ENCODE measurements at regions not wholly inside any gene's neighbourhood (a gene's known extent, or its start where the extent isn't known, plus 50 kb on each side); places are given as distances from the start of the nearest gene placed in this dataset.
A peak's percentile ranks its signal among the peaks of the same experiment; 100 is the strongest.

GRCh38 chr7:17404006-17404405 is 105.6 kb downstream of the AHR start:
- Histone ChIP-seq H3K4me3 (no peak overlapping the region), H2AFZ (no peak overlapping the region), H3K9me2 (ENCODE audit: insufficient read depth) (0 out of 2 replicates have a peak, but pooled peaks cover 3% of the 10 kb centered on the region), H3K27me3 (ENCODE audit: insufficient read depth, low read depth) (no peaks in the 10 kb centered on the region), H3K79me2 (ENCODE audit: low read depth) (no peaks in the 10 kb centered on the region), H4K20me1 (ENCODE audit: insufficient read depth) (no peaks in the 10 kb centered on the region), H3K4me2 (no peak overlapping the region), H3K9me3 (ENCODE audit: insufficient read depth, low read depth) (peaks cover 16% of the 10 kb centered on the region; the same call in 1 of the 2 replicates), H3F3A (ENCODE audit: insufficient read depth, low read depth) (peaks cover 11% of the 10 kb centered on the region), H3K36me3 (ENCODE audit: low read depth) (no peaks in the 10 kb centered on the region), H3K27ac (no peak overlapping the region), H3K4me1 (replicated peaks; ENCODE audit: insufficient read depth) (peaks cover 39% of the 10 kb centered on the region)
- ChIA-PET CTCF (no interaction called here), POLR2A (ENCODE audit: unreplicated experiment) (interaction anchor here (0.6 kb wide), 1 partner anchor 398 kb away, joined by 17 read pairs; no protein-coding TSS in a partner anchor)
- no peak for DNase-seq
- TF ChIP-seq CTCF (conservative IDR thresholded peaks at IDR 0.05) (no peak), EZH2 (IDR thresholded peaks at IDR 0.05; ENCODE audit: low read depth) (no peak)
- intact Hi-C loops (cut with micrococcal nuclease; ENCODE audit: unreplicated experiment), result no loop called here
- no TSS peak for BruUV-seq (replicated peaks)

GRCh38 chr7:17405786-17406185 is 107.3 kb downstream of the AHR start:
- peak; percentile 25 to 86 for DNase-seq
- Histone ChIP-seq H3K27ac (peak overlapping the region; percentile 61), H2AFZ (0 out of 2 replicates have a peak overlapping the region, but pooled peaks have one; percentile 20), H3F3A (ENCODE audit: insufficient read depth, low read depth) (peaks cover 19% of the 10 kb centered on the region), H3K79me2 (ENCODE audit: low read depth) (no peaks in the 10 kb centered on the region), H3K4me3 (no peak overlapping the region), H3K9me2 (ENCODE audit: insufficient read depth) (0 out of 2 replicates have a peak, but pooled peaks cover 6% of the 10 kb centered on the region), H3K9me3 (ENCODE audit: insufficient read depth, low read depth) (peaks cover 23% of the 10 kb centered on the region; the same call in 1 of the 2 replicates), H3K36me3 (ENCODE audit: low read depth) (no peaks in the 10 kb centered on the region), H3K4me1 (replicated peaks; ENCODE audit: insufficient read depth) (peaks cover 57% of the 10 kb centered on the region), H3K27me3 (ENCODE audit: insufficient read depth, low read depth) (no peaks in the 10 kb centered on the region), H3K4me2 (peak overlapping the region; percentile 46), H4K20me1 (ENCODE audit: insufficient read depth) (no peaks in the 10 kb centered on the region)
- CTCF ChIA-PET, result interaction anchor here (0.6 kb wide), 1 partner anchor 515 kb away, joined by 3 read pairs; no protein-coding TSS in a partner anchor
- POLR2A ChIA-PET (ENCODE audit: unreplicated experiment), result interaction anchor here (0.6 kb wide), 3 partner anchors 219 to 552 kb away, joined by 3 to 7 read pairs (median 3); no protein-coding TSS in a partner anchor
- no TSS peak for BruUV-seq (replicated peaks)
- intact Hi-C loops (cut with micrococcal nuclease; ENCODE audit: unreplicated experiment), result loop anchor here (5.0 kb wide), 1 partner anchor 117 kb away; no protein-coding TSS in a partner anchor
- TF ChIP-seq EZH2 (IDR thresholded peaks at IDR 0.05; ENCODE audit: low read depth) (no peak), CTCF (conservative IDR thresholded peaks at IDR 0.05) (no peak)

- DNase-seq, result no peak
These were observed 108.3 kb downstream of the AHR start for GRCh38 chr7:17406738-17407137.

More at GRCh38 chr7:17406738-17407137, 108.3 kb downstream of the AHR start:
- H3K36me3 ChIP-seq (ENCODE audit: low read depth), result no peaks in the 10 kb centered on the region
- POLR2A ChIA-PET (ENCODE audit: unreplicated experiment), result interaction anchor here (0.7 kb wide), 1 partner anchor 18 kb away, joined by 10 read pairs; no protein-coding TSS in a partner anchor
- no peak overlapping the region for H2AFZ ChIP-seq
- 0 out of 2 replicates have a peak overlapping the region, but pooled peaks have one; percentile 46 for H3K4me2 ChIP-seq
- no peaks in the 10 kb centered on the region for H4K20me1 ChIP-seq (ENCODE audit: insufficient read depth)
- CTCF ChIA-PET, result interaction anchor here (0.5 kb wide), 1 partner anchor 516 kb away, joined by 3 read pairs; no protein-coding TSS in a partner anchor
- H3K4me1 ChIP-seq (replicated peaks; ENCODE audit: insufficient read depth), result peaks cover 57% of the 10 kb centered on the region
- peak overlapping the region; percentile 73 for H3K27ac ChIP-seq
- intact Hi-C loops (cut with micrococcal nuclease; ENCODE audit: unreplicated experiment), result loop anchor here (5.0 kb wide), 1 partner anchor 116 kb away; no protein-coding TSS in a partner anchor
- TF ChIP-seq CTCF (conservative IDR thresholded peaks at IDR 0.05) (no peak), EZH2 (IDR thresholded peaks at IDR 0.05; ENCODE audit: low read depth) (no peak)
- H3F3A ChIP-seq (ENCODE audit: insufficient read depth, low read depth), result peaks cover 19% of the 10 kb centered on the region
- no peak overlapping the region for H3K4me3 ChIP-seq
- no peaks in the 10 kb centered on the region for H3K27me3 ChIP-seq (ENCODE audit: insufficient read depth, low read depth)
- peaks cover 23% of the 10 kb centered on the region; the same call in 1 of the 2 replicates for H3K9me3 ChIP-seq (ENCODE audit: insufficient read depth, low read depth)
- BruUV-seq (replicated peaks), result no TSS peak
- H3K9me2 ChIP-seq (ENCODE audit: insufficient read depth), result 0 out of 2 replicates have a peak, but pooled peaks cover 6% of the 10 kb centered on the region
- H3K79me2 ChIP-seq (ENCODE audit: low read depth), result no peaks in the 10 kb centered on the region

All from PC-9 (cell line).